ENCODE measurements at regions not wholly inside any gene's neighbourhood (a gene's known extent, or its start where the extent isn't known, plus 50 kb on each side); places are given as distances from the start of the nearest gene placed in this dataset.

- no peak for DNase-seq
Observed at GRCh38 chr7:156445997-156446761, 194.4 kb upstream of the RNF32 start.

GRCh38 chr7:156442516-156442915 lies 198.1 kb upstream of the RNF32 start:
- no peak for DNase-seq

- no peak for DNase-seq
Observed at GRCh38 chr7:156440456-156440855, 200.1 kb upstream of the RNF32 start.

- no peak for DNase-seq
Observed at GRCh38 chr7:156438011-156438410, 202.6 kb upstream of the RNF32 start.

- DNase-seq = no peak
Observed at GRCh38 chr7:156437021-156437614, 203.5 kb upstream of the RNF32 start.

- no peak for DNase-seq
Observed at GRCh38 chr7:156435486-156436231, 204.9 kb upstream of the RNF32 start.

- no peak for DNase-seq
Observed at GRCh38 chr7:156434706-156435105, 205.9 kb upstream of the RNF32 start.

- DNase-seq = no peak
Observed at GRCh38 chr7:156432018-156432417, 208.6 kb upstream of the RNF32 start.

- DNase-seq = no peak
Observed at GRCh38 chr7:156430109-156430508, 210.5 kb upstream of the RNF32 start.

GRCh38 chr7:156429514-156429913 lies 211.1 kb upstream of the RNF32 start:
- no peak for DNase-seq

GRCh38 chr7:156423876-156424275 lies 216.7 kb upstream of the RNF32 start:
- no peak for DNase-seq

- DNase-seq = no peak
Observed at GRCh38 chr7:156420496-156420895, 220.1 kb upstream of the RNF32 start.

- DNase-seq = no peak
Observed at GRCh38 chr7:156419782-156420181, 220.8 kb upstream of the RNF32 start.

- DNase-seq = no peak
Observed at GRCh38 chr7:156402255-156402654, 238.3 kb upstream of the RNF32 start.

- no peak for DNase-seq
Observed at GRCh38 chr7:156401617-156402016, 239.0 kb upstream of the RNF32 start.

GRCh38 chr7:156400046-156400445 lies 240.5 kb upstream of the RNF32 start:
- DNase-seq = no peak

GRCh38 chr7:156397249-156397648 lies 243.3 kb upstream of the RNF32 start:
- DNase-seq = no peak

- no peak for DNase-seq
Observed at GRCh38 chr7:156389116-156389692, 251.4 kb upstream of the RNF32 start.

- no peak for DNase-seq
Observed at GRCh38 chr7:156386097-156386496, 254.5 kb upstream of the RNF32 start.

GRCh38 chr7:156384706-156385105 lies 255.9 kb upstream of the RNF32 start:
- no peak for DNase-seq

- no peak for DNase-seq
Observed at GRCh38 chr7:156383526-156383925, 257.0 kb upstream of the RNF32 start.

- DNase-seq = no peak
Observed at GRCh38 chr7:156380261-156380660, 260.3 kb upstream of the RNF32 start.

GRCh38 chr7:156379324-156380070 lies 261.1 kb upstream of the RNF32 start:
- no peak for DNase-seq

Measured in activated T-cell treated with anti-CD3 and anti-CD28 coated beads, Interleukin-2, amount 50 U/mL, for 48 hours (primary cell).